Endodermal cell (in vitro differentiated cells): ENCODE measurements at regions not wholly inside any gene's neighbourhood (a gene's known extent, or its start where the extent isn't known, plus 50 kb on each side); places are given as distances from the start of the nearest gene placed in this dataset.

Source experiments
- DNase-seq: peaks from one replicate; pipeline ENCODE4 v3.0.0-alpha.2; 2017
- H3K27ac ChIP-seq: 2 replicates; pipeline ENCODE4 v1.5.1; 2013; ENCODE audit warnings: mild to moderate bottlenecking, low read depth, low read length, moderate library complexity
- H3K27me3 ChIP-seq: 2 replicates; pipeline ENCODE4 v1.6.1; 2013; ENCODE audit warnings: mild to moderate bottlenecking, low read length, moderate library complexity; ENCODE audit not compliant: insufficient read depth, control insufficient read depth, poor library complexity, severe bottlenecking
- H3K36me3 ChIP-seq: 2 replicates; pipeline ENCODE4 v1.7.0; 2013; ENCODE audit warnings: mild to moderate bottlenecking, low read length, moderate library complexity; ENCODE audit not compliant: control insufficient read depth, insufficient read depth
- H3K4me1 ChIP-seq: one replicate; pipeline ENCODE4 v1.7.0; 2013; ENCODE audit warnings: low read length; ENCODE audit not compliant: control insufficient read depth, insufficient read depth
- H3K4me3 ChIP-seq: 2 replicates; pipeline ENCODE4 v1.5.1; 2013; ENCODE audit warnings: mild to moderate bottlenecking, low read length, moderate library complexity
- H3K9ac ChIP-seq: 2 replicates; pipeline ENCODE4 v1.6.1; 2013; ENCODE audit warnings: mild to moderate bottlenecking, low read length, moderate library complexity; ENCODE audit not compliant: poor library complexity, severe bottlenecking; ENCODE audit errors: extremely low read depth
- H3K9me3 ChIP-seq: 2 replicates; pipeline ENCODE4 v1.6.1; 2013; ENCODE audit warnings: mild to moderate bottlenecking, low read length, moderate library complexity; ENCODE audit not compliant: control insufficient read depth
- H3K27ac Mint-ChIP-seq: 2 replicates; pipeline ENCODE4 v1.8.0; 2020; ENCODE audit warnings: mixed read lengths
- H3K27me3 Mint-ChIP-seq: 2 replicates; pipeline ENCODE4 v1.8.0; 2021; ENCODE audit warnings: mild to moderate bottlenecking, mixed read lengths; ENCODE audit not compliant: insufficient read depth
- H3K36me3 Mint-ChIP-seq: 2 replicates; pipeline ENCODE4 v1.8.0; 2020; ENCODE audit warnings: low read depth, mixed read lengths
- H3K4me1 Mint-ChIP-seq: 2 replicates; pipeline ENCODE4 v1.8.0; 2020; ENCODE audit warnings: mixed read lengths
- H3K4me3 Mint-ChIP-seq: 2 replicates; pipeline ENCODE4 v1.8.0; 2020; ENCODE audit warnings: mild to moderate bottlenecking, moderate library complexity, mixed read lengths
- H3K9me3 Mint-ChIP-seq: 2 replicates; pipeline ENCODE4 v1.8.0; 2020; ENCODE audit warnings: mild to moderate bottlenecking, mixed read lengths
- CTCF ChIP-seq: fragments of 200-600 bp; sonication (generic); conservative IDR thresholded peaks from 2 replicates; pipeline ENCODE4 v1.5.0; 2021; ENCODE audit warnings: antibody characterized with exemption, mild to moderate bottlenecking
- whole genome bisulfite sequencing, 2 experiments: methylation state at CpG; one replicate each; pipeline versions ENCODE4 v1.1.5 to v1.1.7; 2013; ENCODE audit warnings: missing lambda C conversion rate in 2 of 2, mixed read lengths in 1 of 2; ENCODE audit not compliant: insufficient coverage in 1 of 2, insufficient read length in 1 of 2; 5-methylcytosine and 5-hydroxymethylcytosine counted together

GRCh38 chr5:98602534-98603112 lies 170.8 kb upstream of the RGMB start:
- H3K4me3 Mint-ChIP-seq, result no peak overlapping the region
- Histone ChIP-seq H3K9ac (no peak overlapping the region), H3K4me3 (peak overlapping the region; percentile 51), H3K36me3 (peaks cover 82% of the 10 kb centered on the region), H3K4me1 (peaks cover 8% of the 10 kb centered on the region), H3K27me3 (no peaks in the 10 kb centered on the region), H3K9me3 (peaks cover 64% of the 10 kb centered on the region), H3K27ac (no peak overlapping the region)
- no peak for DNase-seq
- no peaks in the 10 kb centered on the region for H3K27me3 Mint-ChIP-seq
- TF ChIP-seq CTCF, result no peak
- H3K9me3 Mint-ChIP-seq, result peaks cover 42% of the 10 kb centered on the region
- no peak overlapping the region for H3K27ac Mint-ChIP-seq
- H3K36me3 Mint-ChIP-seq, result peaks cover 60% of the 10 kb centered on the region
- H3K4me1 Mint-ChIP-seq, result peaks cover 27% of the 10 kb centered on the region

GRCh38 chr5:98603456-98603855 lies 170.0 kb upstream of the RGMB start:
- Mint-ChIP-seq H3K36me3 (peaks cover 55% of the 10 kb centered on the region), H3K27me3 (no peaks in the 10 kb centered on the region), H3K27ac (no peak overlapping the region), H3K4me3 (no peak overlapping the region), H3K4me1 (peaks cover 34% of the 10 kb centered on the region), H3K9me3 (peaks cover 37% of the 10 kb centered on the region)
- DNase-seq, result no peak
- Histone ChIP-seq H3K27me3 (no peaks in the 10 kb centered on the region), H3K9me3 (peaks cover 58% of the 10 kb centered on the region), H3K36me3 (peaks cover 81% of the 10 kb centered on the region), H3K4me1 (peaks cover 8% of the 10 kb centered on the region), H3K4me3 (no peak overlapping the region), H3K27ac (no peak overlapping the region), H3K9ac (no peak overlapping the region)
- TF ChIP-seq CTCF, result no peak
- WGBS, 2 experiments, result 62% methylated on average over 2 of the region's 2 CpGs; no CpG with 5 or more reads in 1 of the 2 experiments

GRCh38 chr5:98604301-98604700 lies 169.2 kb upstream of the RGMB start:
- 86% methylated on average over 1 of the region's 1 CpG; no CpG with 5 or more reads in 1 of the 2 experiments for WGBS, 2 experiments
- Histone ChIP-seq H3K27ac (peak overlapping the region; percentile 74), H3K4me3 (no peak overlapping the region), H3K36me3 (peaks cover 73% of the 10 kb centered on the region), H3K4me1 (peaks cover 8% of the 10 kb centered on the region), H3K27me3 (no peaks in the 10 kb centered on the region), H3K9me3 (peaks cover 50% of the 10 kb centered on the region), H3K9ac (no peak overlapping the region)
- peaks cover 43% of the 10 kb centered on the region for H3K4me1 Mint-ChIP-seq
- H3K27me3 Mint-ChIP-seq, result no peaks in the 10 kb centered on the region
- H3K4me3 Mint-ChIP-seq, result no peak overlapping the region
- no peak for TF ChIP-seq CTCF
- H3K36me3 Mint-ChIP-seq, result peaks cover 53% of the 10 kb centered on the region
- no peak for DNase-seq
- peak overlapping the region; percentile 80 for H3K27ac Mint-ChIP-seq
- peaks cover 35% of the 10 kb centered on the region for H3K9me3 Mint-ChIP-seq
